Cardiac septum (tissue), 1 donor: ENCODE measurements at regions not wholly inside any gene's neighbourhood (a gene's known extent, or its start where the extent isn't known, plus 50 kb on each side); places are given as distances from the start of the nearest gene placed in this dataset.

Source experiments
- DNase-seq: peaks from one replicate; pipeline ENCODE4 v3.0.0-alpha.2; 2020; ENCODE audit warnings: low spot score
- intact Hi-C: fragments of 100-400 bp; cut with DNase I; formaldehyde crosslinking; loops from one replicate; pipeline ENCODE4 v1.14.0; 2022
- donor health status: DM: no; HTN: no; CAD: no.

- intact Hi-C loops, result no loop called here
- no peak for DNase-seq
Observed at GRCh38 chr1:164017239-164017638, 541.7 kb upstream of the PBX1 start.

GRCh38 chr1:164020391-164020790 lies 538.6 kb upstream of the PBX1 start:
- DNase-seq, result no peak
- intact Hi-C loops, result no loop called here

- no peak for DNase-seq
- intact Hi-C loops, result no loop called here
Observed at GRCh38 chr1:164021813-164022212, 537.2 kb upstream of the PBX1 start.

- intact Hi-C loops, result no loop called here
Observed at GRCh38 chr1:164033782-164034181, 525.2 kb upstream of the PBX1 start.

GRCh38 chr1:164040754-164041153 lies 518.2 kb upstream of the PBX1 start:
- intact Hi-C loops, result no loop called here
- DNase-seq, result no peak

More at GRCh38 chr1:164033782-164034181, 525.2 kb upstream of the PBX1 start:
- no peak for DNase-seq

GRCh38 chr1:164051782-164052181 lies 507.2 kb upstream of the PBX1 start:
- no peak for DNase-seq
- intact Hi-C loops, result no loop called here

- DNase-seq, result no peak
- intact Hi-C loops, result no loop called here
Observed at GRCh38 chr1:164054331-164054730, 504.7 kb upstream of the PBX1 start.

GRCh38 chr1:164058198-164058597 lies 500.8 kb upstream of the PBX1 start:
- DNase-seq, result no peak
- intact Hi-C loops, result no loop called here

- DNase-seq, result no peak
- intact Hi-C loops, result no loop called here
Observed at GRCh38 chr1:164061528-164061927, 497.5 kb upstream of the PBX1 start.

- no peak for DNase-seq
- intact Hi-C loops, result no loop called here
Observed at GRCh38 chr1:164064501-164064900, 494.5 kb upstream of the PBX1 start.

- intact Hi-C loops, result no loop called here
- no peak for DNase-seq
Observed at GRCh38 chr1:164071288-164071687, 487.7 kb upstream of the PBX1 start.

GRCh38 chr1:164086832-164087231 lies 472.2 kb upstream of the PBX1 start:
- DNase-seq, result no peak
- intact Hi-C loops, result no loop called here

- no peak for DNase-seq
- intact Hi-C loops, result no loop called here
Observed at GRCh38 chr1:164087906-164088453, 471.0 kb upstream of the PBX1 start.

- intact Hi-C loops, result no loop called here
- no peak for DNase-seq
Observed at GRCh38 chr1:164092603-164093353, 466.2 kb upstream of the PBX1 start.

GRCh38 chr1:164093543-164093942 lies 465.4 kb upstream of the PBX1 start:
- intact Hi-C loops, result no loop called here
- no peak for DNase-seq

GRCh38 chr1:164101802-164102201 lies 457.2 kb upstream of the PBX1 start:
- intact Hi-C loops, result no loop called here
- no peak for DNase-seq

GRCh38 chr1:164131949-164132348 lies 427.0 kb upstream of the PBX1 start:
- intact Hi-C loops, result no loop called here
- DNase-seq, result no peak

- no peak for DNase-seq
- intact Hi-C loops, result no loop called here
Observed at GRCh38 chr1:164137273-164137925, 421.6 kb upstream of the PBX1 start.

GRCh38 chr1:164141797-164142196 lies 417.2 kb upstream of the PBX1 start:
- DNase-seq, result no peak

GRCh38 chr1:164154622-164155021 lies 404.4 kb upstream of the PBX1 start:
- DNase-seq, result no peak
- intact Hi-C loops, result no loop called here

More at GRCh38 chr1:164141797-164142196, 417.2 kb upstream of the PBX1 start:
- intact Hi-C loops, result no loop called here

GRCh38 chr1:164155347-164155746 lies 403.6 kb upstream of the PBX1 start:
- intact Hi-C loops, result no loop called here
- no peak for DNase-seq
